Gastrocnemius medialis (tissue), 4 donors: ENCODE measurements at regions not wholly inside any gene's neighbourhood (a gene's known extent, or its start where the extent isn't known, plus 50 kb on each side); places are given as distances from the start of the nearest gene placed in this dataset.

ENCODE experiments used
- CTCF ChIP-seq, 5 experiments: fragments of 450-650 bp in 3 of 5; fragments of 200-600 bp in 2 of 5; sonication (generic) in 2 of 5; IDR thresholded peaks in 4 of 5; conservative IDR thresholded peaks in 1 of 5; 1 replicate in 4 of 5; 2 replicates in 1 of 5; pipeline ENCODE4 v1.5.1; 2016 to 2019; ENCODE audit warnings: antibody characterized with exemption in 5 of 5, mild to moderate bottlenecking in 3 of 5, moderate library complexity in 3 of 5
- POLR2A ChIP-seq, 2 donors: fragments of 450-650 bp; IDR thresholded peaks; one replicate each; pipeline ENCODE4 v1.6.1; 2017; ENCODE audit warnings: antibody characterized with exemption in 2 of 2, mild to moderate bottlenecking in 2 of 2, moderate library complexity in 2 of 2

GRCh38 chr22:49583341-49583740, 244.3 kb downstream of the BRD1 start:
- TF ChIP-seq CTCF (IDR thresholded peaks at IDR 0.05 in 4 of 5, conservative IDR thresholded peaks at IDR 0.05 in 1 of 5): no peak
- no peak for TF ChIP-seq POLR2A (IDR thresholded peaks at IDR 0.05)
